SKM-1 (cell line): ENCODE measurements at regions not wholly inside any gene's neighbourhood (a gene's known extent, or its start where the extent isn't known, plus 50 kb on each side); places are given as distances from the start of the nearest gene placed in this dataset.

Experiments
- DNase-seq: peaks from one replicate; lab custom pipeline; 2025; ENCODE audit not compliant: unreplicated experiment; lab: John Stamatoyannopoulos, UW

DNA sequence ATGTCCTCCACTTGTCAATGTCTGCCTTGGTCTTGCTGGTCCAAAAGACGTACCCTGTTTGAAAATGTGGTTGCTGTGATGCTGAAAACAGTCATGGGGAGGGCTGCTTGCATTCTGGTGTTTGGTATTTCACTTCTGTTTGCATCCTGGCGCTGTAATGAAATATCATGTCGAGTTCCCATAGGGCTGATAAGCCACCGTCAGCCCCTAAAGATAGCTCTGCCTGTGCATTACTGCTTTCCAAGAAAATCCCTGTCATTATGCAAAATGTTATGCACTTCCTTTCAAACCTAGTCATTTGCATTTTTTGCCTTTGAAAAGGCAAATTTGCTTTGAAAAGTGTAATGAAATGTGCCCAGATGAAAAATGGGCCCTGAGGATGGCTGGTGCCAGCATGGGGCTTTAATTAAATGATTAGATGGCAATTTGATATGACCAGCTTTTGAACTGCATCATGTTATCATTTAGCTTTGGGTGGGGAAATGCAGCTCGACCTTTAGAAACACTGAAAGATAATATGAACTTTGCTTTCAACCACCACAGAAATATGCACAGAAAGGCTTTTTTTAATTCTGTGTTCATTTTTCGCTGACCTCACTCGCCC lies 374.4 kb upstream of the SGCD start:
- no peak for DNase-seq

DNA sequence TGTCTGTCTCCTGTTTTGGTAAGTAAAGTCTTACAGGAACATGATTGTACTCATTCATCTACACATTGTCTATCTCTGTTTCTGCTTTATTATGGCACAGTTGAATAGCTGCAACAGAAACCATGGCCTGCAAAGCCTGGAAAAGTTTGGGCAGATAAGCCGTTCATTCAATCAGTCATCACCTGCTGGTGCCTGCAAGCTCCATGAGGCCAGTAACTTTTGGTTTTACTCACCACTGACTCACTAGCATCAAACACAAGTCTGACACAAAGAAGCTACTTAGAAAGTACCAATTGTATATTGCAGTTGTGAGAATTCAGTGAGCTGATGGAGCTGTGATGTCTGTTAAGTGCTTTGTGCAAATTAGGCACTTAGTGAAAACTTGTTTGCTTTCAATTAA lies 373.6 kb upstream of the SGCD start:
- DNase-seq: no peak

GRCh38 chr5:155954701-155955445 lies 372.1 kb upstream of the SGCD start:
- no peak for DNase-seq

GRCh38 chr5:155957884-155958283 lies 369.1 kb upstream of the SGCD start:
- no peak for DNase-seq

DNA sequence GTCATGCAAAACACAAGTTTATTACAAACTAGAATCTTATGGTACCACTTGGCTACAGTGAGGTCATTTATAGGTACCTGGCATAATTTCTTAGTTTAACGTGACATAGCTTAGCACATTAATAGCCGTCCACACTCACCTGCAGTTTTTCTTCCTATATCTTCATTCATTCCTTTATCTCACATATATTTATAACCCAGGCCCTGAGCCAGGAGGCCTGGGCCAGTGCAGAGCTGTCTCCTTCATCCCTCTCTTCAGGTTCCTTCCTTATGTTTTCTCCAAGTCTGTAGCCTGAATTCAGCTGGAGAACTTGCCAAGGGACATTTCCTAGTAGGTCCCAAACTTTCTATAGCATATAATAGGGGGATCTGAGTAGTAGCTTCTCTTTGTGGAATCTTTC lies 367.9 kb upstream of the SGCD start:
- no peak for DNase-seq

DNA sequence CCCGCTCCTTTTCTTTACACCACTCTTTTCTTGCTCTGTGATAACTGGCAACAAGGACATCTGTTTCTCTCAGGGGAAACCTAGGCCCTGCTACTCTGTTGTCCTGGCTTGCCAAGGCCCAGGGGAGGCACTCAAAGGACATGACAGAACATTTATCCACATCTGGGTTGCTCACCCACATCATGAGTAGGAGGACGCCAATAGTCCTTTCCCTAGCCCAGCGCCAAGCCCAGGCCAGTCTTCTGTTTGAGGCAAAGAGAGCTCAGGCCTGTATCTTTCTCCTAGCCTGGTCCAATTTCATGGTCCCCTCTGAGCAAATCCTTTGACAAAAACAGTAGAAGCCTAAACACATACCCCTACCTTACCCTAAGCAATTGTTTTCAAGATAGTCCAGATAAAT lies 366.8 kb upstream of the SGCD start:
- no peak for DNase-seq

DNA sequence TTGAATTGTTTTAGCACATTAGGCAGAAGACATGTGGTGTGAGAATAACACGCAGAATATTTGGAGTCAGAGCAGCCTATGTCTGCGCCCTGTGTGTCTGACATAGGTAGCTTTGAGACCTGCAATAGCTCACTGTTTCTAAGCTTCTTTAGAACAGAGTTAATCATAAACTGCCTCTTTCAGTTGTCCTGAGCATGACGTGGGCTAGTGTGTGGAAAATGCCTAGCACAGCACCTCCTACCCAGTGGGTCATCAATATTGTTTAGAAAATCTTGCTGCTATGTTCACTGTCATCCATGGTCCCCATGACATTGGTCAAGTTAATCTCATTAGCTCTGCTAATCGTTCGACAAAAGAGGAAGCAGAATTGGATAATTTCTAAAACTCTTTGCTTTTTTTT lies 357.4 kb upstream of the SGCD start:
- DNase-seq: no peak

GRCh38 chr5:155974369-155974768 lies 352.6 kb upstream of the SGCD start:
- no peak for DNase-seq

- no peak for DNase-seq
Measured at GRCh38 chr5:155978850-155979249, 348.1 kb upstream of the SGCD start.

GRCh38 chr5:155982354-155982753 lies 344.6 kb upstream of the SGCD start:
- DNase-seq: no peak

GRCh38 chr5:155983954-155984353 lies 343.0 kb upstream of the SGCD start:
- no peak for DNase-seq

GRCh38 chr5:155987265-155987810 lies 339.6 kb upstream of the SGCD start:
- DNase-seq: no peak

GRCh38 chr5:155989879-155990278 lies 337.1 kb upstream of the SGCD start:
- DNase-seq: no peak

DNA sequence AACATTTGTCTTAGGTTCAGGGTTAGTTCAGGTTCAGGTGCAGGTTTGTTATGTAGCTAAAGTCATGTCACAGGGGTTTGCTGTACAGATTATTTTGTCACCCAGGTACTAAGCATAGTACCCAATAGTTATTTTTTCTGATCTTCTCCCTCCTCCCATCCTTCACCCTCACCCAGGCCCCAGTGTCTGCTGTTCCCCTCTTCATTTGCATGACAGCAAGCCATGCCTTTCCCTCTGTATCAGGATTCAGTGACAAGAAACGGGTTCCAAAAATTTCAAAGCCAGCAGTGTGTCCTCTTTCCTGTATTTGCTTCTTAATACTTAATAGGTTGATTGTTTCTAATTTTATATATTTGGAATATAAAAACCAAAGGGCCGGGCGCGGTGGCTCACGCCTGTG lies 330.8 kb upstream of the SGCD start:
- no peak for DNase-seq

DNA sequence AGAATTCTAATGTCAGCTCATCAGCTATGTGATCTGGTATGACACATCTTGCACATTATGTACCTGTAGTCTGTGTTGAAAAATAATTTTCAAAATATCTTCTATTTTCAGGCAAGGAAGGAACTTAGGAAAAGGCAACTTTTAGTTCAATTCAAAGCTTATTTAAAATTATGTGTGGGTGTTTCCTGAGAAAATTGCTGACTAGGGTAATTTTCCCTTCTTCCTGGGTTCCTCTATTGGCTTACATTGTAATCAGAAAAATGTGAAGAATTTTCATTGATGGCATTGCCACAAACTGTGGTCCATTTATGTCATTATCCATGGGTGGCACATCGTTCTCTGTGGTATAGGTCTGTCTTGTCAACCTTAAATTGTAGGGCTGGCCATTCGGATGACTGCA lies 328.7 kb upstream of the SGCD start:
- no peak for DNase-seq

DNA sequence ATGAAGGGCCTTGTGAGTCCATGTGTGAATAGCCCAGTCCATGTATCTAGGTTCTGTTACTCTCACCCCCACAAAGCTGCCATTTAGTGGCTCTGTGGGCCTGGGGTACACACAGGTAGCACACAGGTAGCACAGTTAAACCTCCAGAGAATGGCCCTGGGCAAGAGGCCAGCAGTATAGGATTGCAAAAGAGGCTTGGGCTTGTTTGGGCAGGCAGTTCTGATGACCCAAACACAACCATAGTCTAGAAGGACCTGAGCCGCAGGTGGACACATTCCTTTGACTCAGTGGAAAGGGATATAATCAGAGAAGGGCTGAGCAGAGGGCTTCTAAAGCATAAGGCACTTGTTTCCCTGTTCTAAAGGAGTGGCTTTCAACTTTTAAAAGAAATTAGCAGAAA lies 326.8 kb upstream of the SGCD start:
- no peak for DNase-seq

DNA sequence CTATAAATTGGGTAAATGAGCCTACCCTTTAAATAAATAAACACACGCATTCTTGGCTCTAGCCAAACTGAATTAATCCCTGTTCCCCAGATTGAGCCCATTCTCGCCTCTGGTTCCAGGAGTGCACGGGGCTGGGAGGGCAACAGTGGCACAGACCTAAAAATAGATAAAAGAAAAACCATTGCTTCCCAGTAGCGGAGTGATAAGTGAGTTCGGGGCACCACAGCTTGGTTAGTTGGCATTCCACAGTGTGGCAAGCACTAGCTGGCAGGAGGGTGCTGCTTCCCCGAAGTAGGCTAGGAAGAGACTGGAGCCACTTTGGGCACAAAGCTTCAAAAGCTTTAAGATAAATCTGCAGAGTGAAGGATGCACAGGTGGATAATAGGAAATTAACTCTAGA lies 322.2 kb upstream of the SGCD start:
- DNase-seq: no peak

DNA sequence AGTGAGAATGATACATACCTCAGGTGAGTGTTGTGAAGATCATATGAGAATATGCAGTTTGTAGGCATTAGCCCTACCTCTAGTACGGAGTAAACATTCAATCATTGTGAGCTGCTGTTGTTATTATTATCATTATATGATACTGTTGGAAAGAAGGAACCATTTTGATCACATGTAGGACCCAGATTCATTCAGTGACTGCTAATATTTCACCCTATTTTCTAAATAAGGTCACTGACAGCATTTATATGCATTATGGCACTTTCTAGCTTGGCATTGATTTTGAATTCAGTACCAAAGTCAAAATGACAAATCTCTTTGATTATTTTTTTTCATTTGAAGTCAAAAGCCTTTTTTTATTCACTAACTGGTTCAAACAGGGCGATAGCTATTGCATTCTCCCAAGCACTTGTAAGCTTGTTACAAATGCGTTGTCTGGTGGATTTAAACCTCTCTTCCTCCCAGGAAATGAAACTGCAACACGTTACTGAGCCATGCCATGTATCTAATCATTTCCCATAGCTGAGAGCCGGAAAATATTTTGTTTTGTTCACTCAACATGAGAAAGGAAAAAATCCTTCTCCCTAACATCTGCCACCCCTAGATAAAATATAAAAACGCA lies 320.8 kb upstream of the SGCD start:
- no peak for DNase-seq

DNA sequence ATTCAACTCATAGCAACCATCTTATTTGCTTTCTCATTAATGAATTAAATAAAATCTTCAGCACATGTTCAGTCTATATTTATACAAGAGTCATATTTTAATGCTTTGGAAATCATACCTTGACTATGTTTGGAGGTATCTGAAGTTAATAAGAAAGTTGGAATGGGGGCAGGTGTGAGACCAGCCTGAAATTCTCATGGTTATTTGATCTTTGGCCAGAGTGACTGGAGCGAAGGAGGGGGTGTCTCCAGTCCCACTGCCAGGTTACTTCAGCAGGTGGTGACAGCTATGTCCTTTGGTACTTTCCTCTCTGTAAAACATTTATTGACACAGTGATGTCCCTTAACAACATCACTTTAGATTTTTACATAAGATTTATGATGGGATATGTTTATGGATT lies 318.1 kb upstream of the SGCD start:
- no peak for DNase-seq

DNA sequence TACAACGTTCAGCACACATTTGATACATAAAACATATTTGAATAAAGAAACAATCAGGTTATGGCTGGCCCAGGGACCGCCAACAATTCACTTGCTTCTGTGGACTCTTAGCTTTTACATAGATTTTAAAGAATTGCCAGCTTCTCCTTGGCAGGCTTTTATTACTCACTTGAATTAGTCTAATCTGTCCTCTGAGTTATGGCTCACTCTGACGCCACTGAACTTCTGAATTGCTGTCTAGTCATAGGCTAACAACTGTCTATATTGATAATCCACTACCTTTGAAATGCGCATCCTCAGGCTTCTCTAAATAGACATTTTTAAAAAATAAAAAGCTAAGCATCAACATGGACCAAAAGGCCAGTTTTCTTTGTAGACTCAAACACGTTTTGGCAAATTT lies 317.4 kb upstream of the SGCD start:
- no peak for DNase-seq

GRCh38 chr5:156015137-156015536 lies 311.8 kb upstream of the SGCD start:
- no peak for DNase-seq

- DNase-seq: no peak
Measured at GRCh38 chr5:156019130-156019529, 307.8 kb upstream of the SGCD start.
